ENCODE measurements at regions not wholly inside any gene's neighbourhood (a gene's known extent, or its start where the extent isn't known, plus 50 kb on each side); places are given as distances from the start of the nearest gene placed in this dataset.

DNA sequence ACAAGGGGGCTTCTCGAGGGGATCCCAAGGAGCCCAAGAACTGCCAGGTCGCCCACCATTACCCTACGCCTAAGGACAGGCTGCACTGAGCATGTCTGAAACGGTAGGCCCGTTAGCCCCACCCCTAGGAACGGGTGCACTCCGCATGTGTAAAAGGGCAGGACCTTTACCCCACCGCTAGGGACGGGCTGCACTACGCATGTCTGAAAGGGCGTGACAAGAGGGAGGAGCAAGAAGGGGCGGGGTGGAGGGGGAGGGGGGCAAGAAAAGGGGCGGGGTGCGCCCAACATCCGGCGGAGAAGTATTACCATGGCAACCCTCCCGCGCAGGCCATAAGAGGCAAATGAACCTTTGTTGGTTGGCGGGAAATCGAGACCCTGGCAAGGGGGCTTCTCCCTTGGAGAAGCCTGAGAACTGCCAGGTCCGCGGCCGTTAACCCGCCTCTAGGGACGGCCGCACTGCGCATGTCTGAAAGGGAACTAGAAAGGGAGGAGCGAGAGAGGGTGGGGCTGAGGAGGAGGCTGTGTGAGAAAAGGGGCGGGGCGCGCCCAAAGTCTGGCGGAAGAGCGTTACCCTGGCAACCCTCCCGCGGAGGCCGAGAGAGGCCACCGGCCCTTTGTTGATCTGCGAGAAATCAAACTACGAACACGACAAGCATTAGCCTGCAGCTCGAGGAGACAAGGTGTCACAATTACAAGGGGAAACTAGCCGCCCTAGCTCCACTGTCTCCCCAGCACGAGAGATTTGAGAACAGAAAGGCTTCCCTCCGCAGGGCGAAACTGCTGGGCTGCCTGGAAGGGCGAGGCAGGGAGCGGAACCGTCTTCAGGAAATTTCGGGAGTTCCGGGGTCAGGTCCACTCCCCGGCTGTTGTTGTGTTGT is 2046.8 kb downstream of the TP53TG3F start:
- no peak for DNase-seq (ENCODE audit: low spot score)

DNA sequence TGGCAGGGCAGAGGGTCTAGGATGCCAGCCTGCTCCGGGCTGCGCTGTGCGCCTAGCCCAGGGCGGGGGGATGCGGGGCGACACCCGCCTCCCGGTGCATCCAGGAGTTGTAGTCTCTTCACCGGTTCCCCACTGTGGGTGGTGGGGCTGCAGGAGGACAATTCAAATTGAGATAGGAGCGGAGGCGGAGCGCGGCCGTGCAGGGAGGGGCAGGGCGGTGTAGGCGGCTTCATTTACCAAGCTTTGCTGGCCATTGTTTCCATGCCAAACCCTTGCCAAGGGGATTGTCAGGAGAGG is 2047.4 kb downstream of the TP53TG3F start:
- DNase-seq (ENCODE audit: low spot score) = no peak

DNA sequence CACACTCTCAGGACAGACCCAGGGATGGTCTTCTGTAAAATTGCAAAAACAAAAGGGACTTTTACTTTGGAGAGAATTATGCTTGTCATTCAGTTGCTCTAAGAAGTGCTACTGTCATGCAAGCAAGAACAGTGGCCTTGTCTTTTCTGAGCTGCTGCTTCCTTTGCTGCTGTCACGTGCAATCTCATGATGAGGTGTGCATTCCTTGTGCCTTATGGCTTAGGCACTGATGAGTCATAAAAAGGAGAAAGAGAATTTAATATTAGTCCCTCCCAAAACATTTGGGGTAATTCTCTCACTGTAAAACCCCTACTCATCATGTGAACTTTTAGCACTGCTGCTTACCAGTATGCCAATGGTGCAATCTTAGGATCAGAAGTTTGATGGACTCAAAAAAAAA is 2051.3 kb downstream of the TP53TG3F start:
- DNase-seq (ENCODE audit: low spot score) = no peak

DNA sequence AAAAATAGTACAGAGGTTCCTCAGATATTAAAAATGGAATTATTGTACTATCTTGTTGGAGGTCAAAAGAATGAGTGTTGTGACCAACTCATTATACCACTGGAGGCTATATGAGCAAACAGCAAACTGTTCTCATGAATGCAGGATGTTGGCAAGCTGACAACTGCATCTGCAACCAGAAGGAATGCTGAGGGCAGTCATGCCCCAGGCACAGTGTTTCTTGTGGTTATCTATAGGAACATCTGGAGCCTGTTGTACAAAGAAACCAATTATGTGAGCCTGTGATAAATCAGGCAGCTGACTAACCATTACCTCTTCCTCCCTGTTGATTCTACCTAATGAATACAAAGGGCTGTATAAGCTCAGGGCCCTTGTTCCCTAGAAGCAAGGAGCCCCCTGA is 2057.1 kb downstream of the TP53TG3F start:
- no peak for DNase-seq (ENCODE audit: low spot score)

DNA sequence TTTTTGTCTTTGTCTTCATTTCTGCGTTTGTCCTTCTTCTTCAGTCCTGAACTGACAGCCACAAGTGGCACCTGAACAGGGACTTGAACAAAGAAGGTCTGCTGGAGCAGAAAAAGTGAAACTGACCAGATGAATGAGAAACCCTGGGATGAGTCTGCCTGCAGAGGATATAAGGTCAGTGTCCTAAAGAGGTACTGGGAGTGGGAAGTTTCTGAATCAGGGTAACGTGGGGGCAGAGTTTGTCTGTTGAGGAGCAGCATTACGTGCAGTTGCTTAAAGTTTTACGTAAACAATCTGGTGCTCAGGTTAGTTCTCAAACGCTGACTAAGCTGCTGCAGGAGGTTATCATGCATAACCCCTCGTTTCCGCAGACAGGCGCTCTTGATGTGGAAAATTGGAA is 2057.6 kb downstream of the TP53TG3F start:
- no peak for DNase-seq (ENCODE audit: low spot score)

DNA sequence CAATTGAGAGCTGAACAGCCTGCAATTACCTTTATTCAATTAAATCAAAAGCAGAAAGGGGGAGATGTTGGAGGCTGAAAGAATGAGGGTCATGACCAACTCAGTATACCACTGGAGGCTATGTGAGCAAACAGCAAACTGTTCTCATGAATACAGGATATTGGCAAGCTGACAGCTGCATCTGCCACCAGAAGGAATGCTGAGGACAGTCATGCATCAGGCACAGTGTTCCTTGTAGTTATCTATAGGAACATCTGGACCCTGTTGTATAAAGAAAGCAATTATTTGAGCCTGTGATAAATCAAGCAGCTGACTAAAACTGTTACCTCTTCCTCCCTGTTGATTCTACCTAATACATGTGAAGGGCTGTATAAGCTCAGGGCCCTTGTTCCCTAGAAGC is 2064.6 kb downstream of the TP53TG3F start:
- DNase-seq (ENCODE audit: low spot score) = no peak

DNA sequence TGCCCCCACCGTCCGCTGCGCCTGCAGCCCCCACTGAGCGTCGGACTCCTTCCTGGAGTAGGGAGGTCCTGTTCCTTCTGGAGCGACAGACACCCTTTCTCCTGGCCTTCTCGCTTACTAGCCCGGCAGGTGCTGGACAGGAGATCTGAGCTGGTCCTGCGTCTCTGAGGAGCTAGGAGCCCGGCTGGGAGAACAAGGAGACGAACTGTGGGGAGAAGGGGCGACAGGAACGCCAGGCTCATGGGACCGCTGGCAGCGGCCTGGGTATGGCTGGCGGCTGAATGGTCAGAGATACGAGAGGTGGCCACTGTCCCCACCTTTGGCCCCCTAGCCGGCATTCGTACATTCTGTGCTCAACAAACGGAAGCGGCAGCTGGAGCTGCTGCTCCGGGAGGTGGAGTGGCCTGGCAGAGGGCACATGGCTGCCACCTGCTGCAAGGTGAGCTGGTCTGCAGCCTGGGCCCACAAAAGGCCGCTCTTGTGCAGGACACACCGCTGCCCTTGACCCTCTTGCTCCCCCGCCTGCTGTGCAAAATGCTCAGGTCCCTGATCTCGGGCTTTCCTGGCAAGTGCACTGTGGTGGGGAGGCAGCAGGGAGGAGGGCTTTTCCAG is 2066.7 kb downstream of the TP53TG3F start:
- no peak for DNase-seq (ENCODE audit: low spot score)

DNA sequence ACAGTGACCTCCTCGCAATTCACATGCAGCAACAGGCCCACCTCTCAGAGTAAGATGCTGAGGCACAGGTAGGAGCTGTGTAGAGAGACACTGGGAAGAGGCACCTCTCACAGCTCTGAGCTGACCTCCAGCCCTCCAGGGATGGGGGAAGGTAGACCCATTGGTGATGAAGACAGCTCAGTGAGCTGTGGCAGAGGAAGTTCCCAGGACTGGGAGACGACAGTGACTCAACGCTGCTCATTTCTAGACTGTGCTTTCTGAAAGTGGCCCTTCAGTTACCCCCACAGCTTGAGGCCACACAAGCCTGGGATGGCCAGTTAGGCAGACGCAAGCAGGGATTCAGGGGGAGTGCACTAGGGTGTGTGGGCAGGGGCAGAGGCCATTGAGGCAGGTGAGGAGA is 2073.2 kb downstream of the TP53TG3F start:
- no peak for DNase-seq (ENCODE audit: low spot score)

DNA sequence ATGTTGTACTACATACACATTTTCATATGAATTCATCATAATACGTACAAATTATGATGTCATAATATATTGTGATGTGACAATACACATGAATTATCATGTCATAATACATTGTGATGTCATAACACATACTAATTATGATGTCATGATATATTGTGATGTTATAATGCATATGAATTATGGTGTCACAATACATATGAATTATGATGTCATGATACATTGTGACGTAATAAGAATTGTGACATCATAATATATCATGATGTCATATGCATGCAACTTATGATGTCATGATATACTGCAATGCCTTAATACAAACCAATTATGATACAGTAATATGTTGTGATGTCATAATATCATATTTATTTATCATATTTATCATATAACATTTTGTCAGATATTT is 2074.3 kb downstream of the TP53TG3F start:
- no peak for DNase-seq (ENCODE audit: low spot score)

DNA sequence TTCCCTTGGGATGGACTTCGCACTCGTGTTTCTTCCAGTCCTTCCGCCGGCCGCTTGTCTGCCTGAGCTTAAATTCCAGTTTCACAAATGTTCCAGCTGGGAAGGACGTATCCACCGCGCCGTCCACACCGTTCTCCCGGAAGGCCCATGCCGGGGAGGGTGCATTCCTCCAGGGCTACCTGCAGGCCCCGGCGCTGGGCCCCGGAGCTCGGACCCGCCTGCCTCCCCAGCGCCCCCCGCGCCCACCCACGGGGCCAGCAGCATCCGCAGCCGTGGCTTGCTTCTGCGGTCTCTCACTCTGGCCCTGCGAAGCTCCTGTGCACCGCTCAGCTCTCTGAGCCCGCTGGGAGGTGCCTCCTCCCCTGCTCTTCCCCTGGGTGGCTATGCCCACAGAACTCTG is 2084.1 kb downstream of the TP53TG3F start:
- no peak for DNase-seq (ENCODE audit: low spot score)

DNA sequence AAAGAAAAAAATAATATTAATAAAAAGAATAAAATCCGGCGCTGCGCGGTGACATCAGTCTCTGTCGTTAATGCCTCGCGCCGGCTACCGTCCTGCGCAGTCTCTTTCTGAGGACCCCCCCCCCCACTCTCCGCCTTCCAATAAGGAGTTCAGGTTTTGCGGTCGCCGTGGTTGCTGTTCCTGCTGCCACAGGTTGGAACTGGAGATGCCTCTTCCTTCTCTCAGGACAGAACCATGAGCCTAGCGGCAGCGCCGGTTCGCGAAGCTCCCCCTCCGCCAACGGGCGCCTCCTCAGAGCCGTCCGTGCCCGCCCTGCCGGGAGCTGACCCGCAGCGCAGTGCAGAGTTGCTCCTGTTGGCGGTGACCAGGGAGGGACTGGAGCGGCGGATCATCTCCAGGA is 2093.4 kb downstream of the TP53TG3F start:
- no peak for DNase-seq (ENCODE audit: low spot score)

DNA sequence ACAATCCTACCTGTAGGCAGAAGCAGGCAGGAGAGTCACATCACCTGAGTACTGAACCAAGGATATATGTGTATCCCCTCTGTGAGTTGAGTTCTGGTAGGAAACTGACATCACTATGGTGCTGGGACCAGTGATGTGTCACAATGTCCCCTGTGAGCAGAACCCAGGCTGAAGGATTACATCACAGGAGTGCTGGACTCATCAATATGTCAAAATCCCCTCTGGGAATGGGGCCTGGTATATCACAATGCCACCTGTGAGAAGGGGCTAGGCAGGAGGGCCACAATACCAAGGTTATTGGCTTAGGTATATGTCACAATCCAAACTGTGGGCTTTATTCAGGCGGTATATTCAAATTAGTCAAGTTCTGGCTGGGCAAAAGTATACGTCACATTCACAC is 2098.3 kb downstream of the TP53TG3F start:
- no peak for DNase-seq (ENCODE audit: low spot score)

DNA sequence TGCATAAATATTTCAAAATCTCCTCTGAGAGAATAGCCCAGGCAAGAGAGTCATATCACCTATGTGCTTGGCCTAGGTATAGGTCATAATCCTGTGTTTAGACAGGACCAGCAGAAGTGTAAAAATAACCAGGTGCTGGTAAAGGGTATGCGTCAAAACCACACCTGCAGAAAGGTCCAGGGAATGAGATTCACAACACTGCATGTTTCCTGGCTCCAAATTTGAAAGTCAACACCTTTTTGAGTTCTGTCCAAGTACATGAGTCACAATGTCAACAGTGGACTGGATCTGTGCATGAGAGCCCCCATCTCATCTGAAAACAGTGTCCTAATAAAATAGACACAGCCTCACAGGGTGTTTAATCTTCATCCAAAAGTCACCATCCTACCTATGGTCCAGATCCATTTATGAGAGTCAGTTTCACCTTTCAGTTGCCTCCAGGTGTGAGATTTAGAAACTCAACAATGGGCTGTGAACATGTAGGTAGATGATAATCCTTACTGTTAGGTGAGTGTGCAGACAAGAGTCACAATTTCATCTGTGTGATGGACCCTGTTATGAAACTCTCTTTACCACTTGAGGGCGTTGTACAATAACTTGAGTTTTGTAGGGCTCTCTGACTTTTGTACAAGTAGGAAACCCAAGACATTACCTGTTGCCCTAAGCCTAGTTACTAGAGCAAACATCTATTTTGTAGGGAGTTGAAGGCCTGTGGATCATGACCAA is 2100.7 kb downstream of the TP53TG3F start:
- no peak for DNase-seq (ENCODE audit: low spot score)

DNA sequence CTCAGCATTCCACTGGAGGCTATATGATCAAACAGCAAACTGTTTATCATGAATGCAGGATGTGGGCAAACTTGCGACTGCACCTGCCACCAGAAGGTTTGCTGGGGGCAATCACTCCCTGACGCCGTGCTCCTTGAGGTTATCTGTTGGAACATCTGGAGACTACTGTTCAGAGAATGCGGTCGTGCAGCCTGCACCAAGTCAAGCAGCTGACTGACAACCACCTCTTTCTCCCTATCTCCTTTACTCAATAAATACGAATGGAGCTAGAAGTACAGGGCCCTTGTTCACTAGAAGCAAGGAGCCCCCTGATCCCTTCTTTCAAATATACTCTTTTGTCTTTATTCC is 2101.2 kb downstream of the TP53TG3F start:
- no peak for DNase-seq (ENCODE audit: low spot score)

DNA sequence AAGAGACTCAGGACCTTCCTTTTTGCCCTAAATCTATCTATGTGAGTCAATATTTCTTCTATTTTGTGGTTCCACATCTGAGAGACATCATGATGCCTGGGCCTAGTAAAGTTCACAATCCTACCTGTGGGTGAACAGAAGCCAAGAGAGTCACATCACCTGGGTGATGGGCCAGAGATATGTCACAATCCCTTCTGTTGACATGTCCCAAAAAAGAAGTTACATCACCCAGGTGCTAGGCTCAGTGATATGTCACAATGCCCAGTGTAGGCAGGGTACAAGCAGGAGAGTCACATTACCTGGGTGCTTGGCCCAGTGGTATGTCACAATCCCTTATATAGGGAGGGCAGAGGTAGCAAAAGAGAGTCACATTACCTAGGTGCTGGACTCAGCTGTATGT is 2101.9 kb downstream of the TP53TG3F start:
- no peak for DNase-seq (ENCODE audit: low spot score)

DNA sequence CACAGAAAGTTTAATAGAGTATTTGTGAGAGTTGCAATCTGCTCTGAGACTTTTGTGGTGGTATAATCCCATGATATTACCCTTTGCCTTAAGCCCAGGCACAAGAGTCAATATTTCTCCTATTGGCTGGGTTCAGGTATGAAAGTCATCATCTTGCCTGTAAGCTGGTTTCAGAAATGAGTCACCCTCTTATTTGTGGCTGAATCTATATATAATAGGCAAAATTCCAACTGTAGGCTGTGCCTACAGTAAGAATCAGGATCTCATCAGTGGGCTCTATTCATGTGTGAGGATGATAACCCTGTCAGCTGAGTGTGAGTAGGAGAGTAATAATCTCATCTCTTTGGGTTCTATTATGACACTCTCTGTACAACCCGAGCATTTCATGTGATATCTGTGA is 2103.1 kb downstream of the TP53TG3F start:
- DNase-seq (ENCODE audit: low spot score) = no peak

DNA sequence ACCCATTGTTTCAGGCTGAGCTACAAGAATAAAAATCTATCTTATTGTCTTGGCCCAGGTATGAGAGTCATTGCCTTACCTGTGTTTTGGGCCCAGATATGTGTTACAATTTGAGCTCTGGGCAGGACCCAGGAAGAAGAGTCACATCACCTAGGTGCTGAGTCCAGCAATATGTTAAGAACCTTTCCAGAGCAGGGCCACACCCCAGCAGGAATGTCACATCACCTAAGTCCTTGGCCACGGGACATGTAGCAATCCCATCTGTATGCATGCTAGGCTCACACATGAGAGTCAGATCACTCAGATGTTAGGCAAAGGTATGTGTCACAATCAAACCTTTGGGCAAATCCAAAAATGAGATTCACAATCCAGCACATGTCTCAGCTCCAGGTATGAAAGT is 2103.5 kb downstream of the TP53TG3F start:
- no peak for DNase-seq (ENCODE audit: low spot score)

DNA sequence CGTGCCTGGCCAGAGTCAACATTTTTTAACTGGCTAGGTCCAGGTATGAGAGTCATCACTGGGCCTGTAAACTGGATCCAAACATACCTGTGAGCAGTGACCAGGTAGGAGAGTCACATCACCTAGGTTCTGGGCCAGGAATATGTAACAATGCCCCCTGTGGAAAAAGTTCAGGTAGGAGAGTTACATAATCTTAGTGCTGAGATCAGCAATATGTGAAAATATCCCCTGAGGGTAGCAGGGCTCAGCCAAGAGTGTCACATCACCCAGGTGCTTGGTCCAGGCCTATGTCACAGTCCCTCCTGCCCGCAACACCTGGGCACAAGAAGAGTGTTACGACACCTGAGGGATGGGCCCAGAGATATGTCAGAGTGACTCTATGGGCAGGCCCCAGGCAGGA is 2104.7 kb downstream of the TP53TG3F start:
- DNase-seq (ENCODE audit: low spot score) = no peak

DNA sequence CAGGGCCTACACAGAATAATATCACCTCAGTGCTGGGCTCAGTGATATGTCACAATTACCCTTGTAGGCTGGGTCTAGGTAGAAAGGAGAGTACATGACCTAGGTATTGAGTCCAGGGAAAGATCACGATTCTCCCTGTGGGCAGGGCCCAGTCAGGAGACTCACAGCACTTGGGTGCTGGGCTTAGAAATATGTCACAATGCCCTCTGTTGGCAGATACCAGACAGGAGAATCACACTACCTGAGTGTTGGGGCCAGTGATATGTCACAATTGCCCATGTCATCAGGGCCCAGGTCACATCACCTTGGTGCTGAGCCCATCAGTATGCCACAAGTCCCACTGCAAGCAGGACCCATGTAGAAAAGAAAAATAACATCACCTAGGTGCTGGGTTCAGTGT is 2105.5 kb downstream of the TP53TG3F start:
- DNase-seq (ENCODE audit: low spot score) = no peak

DNA sequence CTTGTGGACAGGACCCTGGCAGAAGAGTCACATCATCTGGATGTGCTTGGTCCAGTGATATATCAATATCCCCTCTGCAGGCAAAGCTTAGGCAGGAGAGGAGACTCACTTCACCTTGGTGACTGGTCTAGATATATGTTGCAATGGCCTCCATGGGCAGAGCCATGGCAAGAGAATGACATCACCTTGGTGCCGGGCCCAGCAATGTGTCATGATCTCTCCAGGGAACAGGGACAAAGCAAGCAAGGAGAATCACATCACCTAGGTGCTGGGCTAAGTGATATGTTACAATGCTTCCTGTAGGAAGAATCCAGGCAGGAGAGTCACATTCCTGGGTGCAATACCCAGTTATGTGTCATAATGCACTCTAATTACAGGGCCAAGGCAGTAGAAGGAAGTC is 2106.2 kb downstream of the TP53TG3F start:
- DNase-seq (ENCODE audit: low spot score) = no peak

DNA sequence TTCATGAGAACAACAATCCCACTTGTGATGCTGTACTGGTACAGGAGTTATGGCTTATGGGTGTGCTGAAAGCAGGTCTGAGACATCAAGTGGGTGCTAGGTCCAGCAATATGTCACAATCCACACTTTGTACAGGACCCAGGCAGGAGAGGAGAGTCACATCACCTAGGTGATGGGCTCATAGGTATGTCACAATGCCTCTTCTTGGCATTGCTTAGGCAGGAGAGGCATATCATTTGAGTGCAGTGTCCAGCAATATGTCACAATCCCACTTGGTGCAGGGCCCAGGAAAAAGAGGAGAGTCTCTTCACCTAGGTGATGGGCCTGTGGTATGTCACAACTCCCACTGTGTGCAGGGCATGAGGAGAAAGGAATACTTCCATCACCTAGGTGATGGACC is 2110.0 kb downstream of the TP53TG3F start:
- DNase-seq (ENCODE audit: low spot score) = no peak

DNA sequence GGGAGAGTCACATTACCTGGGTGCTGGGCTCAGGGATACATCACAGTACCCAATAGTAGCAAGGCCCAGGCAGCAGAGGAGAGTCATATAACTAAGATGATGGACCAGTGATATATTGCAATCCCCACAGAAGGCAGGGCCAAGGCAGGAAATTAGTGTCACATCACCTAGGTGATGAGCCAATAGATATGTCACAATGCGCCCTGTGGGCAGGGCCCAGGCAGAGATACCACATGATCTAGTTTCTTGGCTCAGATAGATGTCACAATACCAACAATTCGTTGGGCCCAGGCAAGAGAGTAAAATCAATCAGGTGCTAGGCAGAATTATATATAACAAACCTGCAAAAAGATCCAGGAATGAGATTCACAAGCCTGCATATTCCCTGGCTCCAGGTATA is 2111.5 kb downstream of the TP53TG3F start:
- no peak for DNase-seq (ENCODE audit: low spot score)

DNA sequence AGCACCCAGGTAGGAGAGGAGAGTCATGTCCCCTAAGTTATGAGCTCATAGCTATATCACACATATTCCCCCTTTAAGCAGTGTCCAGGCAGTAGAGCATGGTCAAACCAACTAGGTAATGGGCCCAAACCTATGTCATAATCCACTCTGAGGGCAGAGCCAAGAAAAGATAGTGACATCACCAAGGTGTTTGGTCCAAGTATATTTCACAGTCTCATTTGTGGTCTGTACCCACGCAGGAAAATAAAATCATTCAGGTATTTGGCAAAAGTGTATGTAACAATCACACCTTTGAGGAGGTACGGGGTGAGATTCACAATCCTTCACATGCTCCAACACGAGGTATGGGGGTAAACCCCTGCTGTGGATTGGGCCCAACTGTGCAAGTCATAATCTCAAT is 2112.8 kb downstream of the TP53TG3F start:
- no peak for DNase-seq (ENCODE audit: low spot score)

DNA sequence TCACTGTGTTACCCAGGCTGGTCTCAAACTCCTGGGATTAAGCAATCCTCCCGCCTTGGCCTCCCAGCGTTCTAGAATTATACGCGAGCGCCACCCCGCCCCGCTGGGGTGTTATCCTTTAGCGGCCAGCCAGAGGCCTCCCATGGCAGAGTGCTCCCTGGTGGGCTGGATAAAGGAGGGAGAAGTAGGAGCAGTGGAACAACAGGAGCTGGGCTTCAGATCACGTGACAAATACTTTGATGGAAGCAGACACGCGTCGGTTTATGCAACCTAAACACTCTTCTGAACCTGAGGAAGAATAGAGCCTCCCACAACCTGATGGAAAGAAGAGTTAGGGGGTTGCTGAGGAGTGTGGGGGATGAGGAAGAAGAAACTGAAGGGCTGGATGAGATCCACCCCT is 2114.0 kb downstream of the TP53TG3F start:
- DNase-seq (ENCODE audit: low spot score) = no peak
